ENCODE measurements at regions not wholly inside any gene's neighbourhood (a gene's known extent, or its start where the extent isn't known, plus 50 kb on each side); places are given as distances from the start of the nearest gene placed in this dataset.

GRCh38 chr11:56799691-56800210, 51.3 kb upstream of the OR9G4 start:
- TF ChIP-seq, protein P1, sequence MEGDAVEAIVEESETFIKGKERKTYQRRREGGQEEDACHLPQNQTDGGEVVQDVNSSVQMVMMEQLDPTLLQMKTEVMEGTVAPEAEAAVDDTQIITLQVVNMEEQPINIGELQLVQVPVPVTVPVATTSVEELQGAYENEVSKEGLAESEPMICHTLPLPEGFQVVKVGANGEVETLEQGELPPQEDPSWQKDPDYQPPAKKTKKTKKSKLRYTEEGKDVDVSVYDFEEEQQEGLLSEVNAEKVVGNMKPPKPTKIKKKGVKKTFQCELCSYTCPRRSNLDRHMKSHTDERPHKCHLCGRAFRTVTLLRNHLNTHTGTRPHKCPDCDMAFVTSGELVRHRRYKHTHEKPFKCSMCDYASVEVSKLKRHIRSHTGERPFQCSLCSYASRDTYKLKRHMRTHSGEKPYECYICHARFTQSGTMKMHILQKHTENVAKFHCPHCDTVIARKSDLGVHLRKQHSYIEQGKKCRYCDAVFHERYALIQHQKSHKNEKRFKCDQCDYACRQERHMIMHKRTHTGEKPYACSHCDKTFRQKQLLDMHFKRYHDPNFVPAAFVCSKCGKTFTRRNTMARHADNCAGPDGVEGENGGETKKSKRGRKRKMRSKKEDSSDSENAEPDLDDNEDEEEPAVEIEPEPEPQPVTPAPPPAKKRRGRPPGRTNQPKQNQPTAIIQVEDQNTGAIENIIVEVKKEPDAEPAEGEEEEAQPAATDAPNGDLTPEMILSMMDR (IDR thresholded peaks at IDR 0.05) = no peak
- no peaks in the 10 kb centered on the region for H3K27me3 Mint-ChIP-seq
- POLR2A ChIA-PET = no interaction called here
- WGBS (ENCODE audit: insufficient coverage) = 100% methylated on average over 1 of the region's 4 CpGs
- no peak overlapping the region for H3K4me3 Mint-ChIP-seq
- ATAC-seq (ENCODE audit: low read depth) (no peak), DNase-seq (no peak)
- no peaks in the 10 kb centered on the region for H3K27me3 ChIP-seq (replicated peaks in 1 of 4; ENCODE audit: control extremely low read depth in 1 of 4, control insufficient read depth in 3 of 4, insufficient read depth in 4 of 4, low read length in 3 of 4)
- H3K4me2 ChIP-seq (replicated peaks; ENCODE audit: low read depth, low read length, poor library complexity, severe bottlenecking) = no peak overlapping the region
- no peaks in the 10 kb centered on the region for H3K79me2 ChIP-seq (ENCODE audit: control insufficient read depth, insufficient read depth, low read length)
- no peaks in the 10 kb centered on the region for H3K9me3 ChIP-seq (ENCODE audit: control extremely low read depth in 1 of 3, control insufficient read depth in 2 of 3, insufficient read depth in 1 of 3, low read length in 2 of 3)
- H3K4me1 Mint-ChIP-seq = no peaks in the 10 kb centered on the region
- H3K27ac ChIP-seq (ENCODE audit: low read length in 2 of 2) = no peak overlapping the region
- CTCF ChIA-PET = no interaction called here
- intact Hi-C loops (cut with micrococcal nuclease) = no loop called here
- no peaks in the 10 kb centered on the region for H3K36me3 ChIP-seq (replicated peaks in 1 of 2; ENCODE audit: control extremely low read depth in 1 of 2, control insufficient read depth in 1 of 2, extremely low read depth in 1 of 2, insufficient read depth in 2 of 2, low read length in 1 of 2)
- H3K27ac Mint-ChIP-seq = no peak overlapping the region
- H3K9ac ChIP-seq (ENCODE audit: low read length) = no peak overlapping the region
- no peak overlapping the region for H3K4me3 ChIP-seq (ENCODE audit: control extremely low read depth in 1 of 5, extremely low read depth in 1 of 5, insufficient read depth in 1 of 5, low read depth in 2 of 5, low read length in 4 of 5)
- H2AFZ ChIP-seq (ENCODE audit: insufficient read depth, low read depth, low read length, poor library complexity, severe bottlenecking) = no peak overlapping the region
- H3K4me1 ChIP-seq (ENCODE audit: control insufficient read depth in 2 of 2, insufficient read depth in 2 of 2, low read length in 2 of 2) = no peaks in the 10 kb centered on the region
- H3K9me3 Mint-ChIP-seq (ENCODE audit: insufficient read depth) = no peaks in the 10 kb centered on the region
- no peaks in the 10 kb centered on the region for H4K20me1 ChIP-seq (ENCODE audit: control insufficient read depth, insufficient read depth, low read length, poor library complexity, severe bottlenecking)
